GM19324 (cell line): ENCODE measurements at regions not wholly inside any gene's neighbourhood (a gene's known extent, or its start where the extent isn't known, plus 50 kb on each side); places are given as distances from the start of the nearest gene placed in this dataset.

Experiments used
- ATAC-seq: cut with Tn5 transposase; IDR thresholded peaks from one replicate; pipeline ENCODE4 v1.9.1; 2021; ENCODE audit warnings: mild to moderate bottlenecking, moderate library complexity; ENCODE audit not compliant: unreplicated experiment, low FRiP score

GRCh38 chr12:116654226-116654743, 83.6 kb downstream of the SPRING1 start:
- no peak for ATAC-seq

GRCh38 chr12:116651089-116651488, 86.8 kb downstream of the SPRING1 start:
- ATAC-seq = no peak

- ATAC-seq = no peak
These were observed 87.2 kb downstream of the SPRING1 start for GRCh38 chr12:116650585-116651087.

DNA sequence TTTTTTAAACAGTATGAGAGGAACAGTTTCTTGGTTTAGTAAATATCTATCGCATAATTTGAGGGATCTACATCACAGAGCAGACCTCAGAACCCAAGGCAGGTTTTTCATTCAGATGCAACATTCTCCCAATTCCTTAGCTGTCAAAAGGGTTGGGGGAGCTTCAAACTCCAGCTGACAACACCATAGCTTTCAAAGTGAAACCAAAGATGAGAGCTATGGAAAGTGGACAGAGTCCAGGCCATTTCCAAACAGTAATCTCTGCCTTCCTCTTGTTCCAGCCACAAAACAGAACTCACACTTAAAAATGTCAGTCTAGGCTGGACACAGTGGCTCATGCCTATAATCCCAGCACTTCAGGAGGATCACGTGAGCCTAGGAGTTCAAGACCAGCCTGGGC, 87.8 kb downstream of the SPRING1 start:
- no peak for ATAC-seq

- ATAC-seq = no peak
These were observed 88.6 kb downstream of the MAP1LC3B2 start for GRCh38 chr12:116647813-116648212.

GRCh38 chr12:116646901-116647300, 87.7 kb downstream of the MAP1LC3B2 start:
- no peak for ATAC-seq

- no peak for ATAC-seq
These were observed 85.6 kb downstream of the MAP1LC3B2 start for GRCh38 chr12:116644806-116645205.

DNA sequence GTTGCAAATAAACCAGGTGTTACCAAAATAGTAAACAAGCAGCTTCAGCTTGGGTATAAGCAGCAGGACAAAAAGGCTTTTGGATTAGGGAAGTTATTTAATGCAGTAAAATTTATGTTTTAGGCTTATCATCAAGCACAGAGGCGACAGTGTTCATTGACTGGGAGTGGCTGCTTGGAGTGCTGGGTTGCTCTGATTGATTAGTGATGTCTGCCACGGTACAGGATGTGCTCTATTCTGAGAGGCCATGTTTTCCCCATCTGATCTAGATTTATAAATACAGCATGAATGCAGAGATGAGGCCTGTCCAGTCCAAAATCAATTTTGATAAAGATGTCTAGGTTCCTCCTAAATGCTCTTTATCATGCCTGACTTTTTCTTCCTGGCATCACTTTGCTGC, 83.5 kb downstream of the MAP1LC3B2 start:
- ATAC-seq = no peak

- no peak for ATAC-seq
These were observed 82.9 kb downstream of the MAP1LC3B2 start for GRCh38 chr12:116642106-116642505.

GRCh38 chr12:116640281-116640680, 81.1 kb downstream of the MAP1LC3B2 start:
- ATAC-seq = no peak

DNA sequence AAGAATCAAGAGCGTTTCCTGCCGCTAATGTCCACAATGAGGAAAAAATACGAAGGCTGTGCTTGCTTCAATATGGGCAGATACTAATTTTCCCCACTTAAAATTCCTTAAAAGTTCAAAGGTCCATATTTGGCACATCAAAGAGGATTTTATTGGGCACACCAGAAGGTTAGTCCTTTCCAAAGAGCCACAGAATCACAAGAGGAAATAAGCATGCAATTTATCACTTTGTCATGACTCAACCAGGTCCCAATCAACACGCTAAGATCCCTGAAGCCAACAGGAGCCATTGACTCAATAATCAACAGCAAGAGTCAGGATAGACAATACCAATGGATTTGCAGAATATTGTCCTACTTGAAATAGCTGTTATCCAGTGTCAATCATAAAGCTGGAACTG, 80.6 kb downstream of the MAP1LC3B2 start:
- ATAC-seq = no peak

DNA sequence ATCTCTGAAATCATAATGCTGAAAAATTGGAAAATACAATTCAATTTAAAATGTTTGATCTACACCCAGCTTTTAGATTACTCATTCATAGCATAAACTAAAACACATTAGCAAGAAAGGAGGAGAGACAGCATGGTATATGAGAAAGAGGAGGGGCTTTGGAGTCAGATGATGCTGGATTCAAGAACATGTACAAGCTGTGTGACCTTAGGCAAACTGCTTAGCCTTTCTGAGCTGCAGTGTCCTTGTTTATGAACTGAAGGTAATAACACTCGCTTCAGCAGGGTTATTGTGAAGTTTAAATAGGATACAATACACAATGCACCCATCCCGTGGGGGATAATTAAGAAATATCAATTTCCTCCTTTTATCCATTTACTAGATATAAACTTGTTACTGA, 79.2 kb downstream of the MAP1LC3B2 start:
- no peak for ATAC-seq

- no peak for ATAC-seq
These were observed 78.5 kb downstream of the MAP1LC3B2 start for GRCh38 chr12:116637589-116638150.

GRCh38 chr12:116636608-116637519, 77.7 kb downstream of the MAP1LC3B2 start:
- no peak for ATAC-seq

DNA sequence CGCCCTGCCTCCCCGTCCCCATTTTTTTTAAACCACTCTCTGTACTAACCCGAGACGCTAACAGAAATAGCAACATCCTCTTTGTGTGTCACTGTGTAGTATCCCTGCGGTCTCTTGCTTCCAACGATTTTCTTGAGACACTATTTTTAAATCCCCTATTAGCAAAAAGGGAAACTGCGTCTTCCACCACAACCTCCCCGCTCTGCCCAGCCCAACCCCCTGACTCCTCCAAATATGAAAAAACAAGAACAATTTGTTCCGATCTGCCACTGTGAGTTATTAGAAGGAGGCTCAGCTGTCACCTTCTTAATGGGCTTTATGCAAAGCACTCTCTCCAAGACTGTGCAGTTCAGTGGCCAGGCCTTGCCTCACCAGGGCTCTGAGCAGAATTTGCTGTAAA, 76.3 kb downstream of the MAP1LC3B2 start:
- ATAC-seq = no peak

GRCh38 chr12:116633476-116633875, 74.3 kb downstream of the MAP1LC3B2 start:
- ATAC-seq = no peak

- ATAC-seq = no peak
These were observed 72.4 kb downstream of the MAP1LC3B2 start for GRCh38 chr12:116631619-116632018.

DNA sequence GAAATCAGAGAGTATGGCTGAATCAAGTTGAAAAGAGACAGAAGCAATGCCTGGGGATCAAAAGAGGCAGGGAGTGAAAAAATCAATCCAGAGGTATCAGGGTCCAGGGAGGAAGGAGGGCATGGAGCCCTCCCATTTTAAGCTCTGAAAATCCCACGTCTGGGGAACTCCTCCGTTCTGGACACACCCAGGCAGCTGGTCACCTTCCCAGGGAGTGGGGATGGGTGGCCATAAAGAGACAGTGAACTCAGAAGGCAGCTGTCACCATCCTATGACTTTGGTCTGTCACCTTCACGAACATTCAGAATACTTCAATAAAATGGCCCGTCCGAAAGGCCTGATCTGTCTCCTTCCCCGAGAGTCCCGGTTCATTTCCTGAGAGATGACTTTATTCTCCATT, 71.6 kb downstream of the MAP1LC3B2 start:
- ATAC-seq = no peak

GRCh38 chr12:116629480-116629879, 70.3 kb downstream of the MAP1LC3B2 start:
- no peak for ATAC-seq

DNA sequence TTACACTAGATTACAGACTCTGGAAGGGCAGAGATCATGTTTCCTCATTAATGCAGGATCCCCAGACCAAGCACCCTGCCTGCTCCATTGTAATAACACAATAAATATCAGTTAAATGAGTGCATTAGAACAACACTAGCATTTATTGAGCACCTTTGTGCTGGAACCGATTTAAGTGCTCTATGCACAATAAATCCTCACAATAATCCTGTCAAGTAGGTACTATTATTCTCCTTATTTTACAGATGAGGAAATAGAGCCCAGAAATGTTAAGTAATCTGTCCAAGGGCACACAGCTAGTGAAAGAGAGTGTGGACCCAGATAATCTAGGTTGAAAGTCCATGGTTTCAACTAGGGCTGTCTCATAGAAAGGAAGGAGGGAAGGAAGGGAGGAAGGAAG, 69.8 kb downstream of the MAP1LC3B2 start:
- ATAC-seq = no peak

DNA sequence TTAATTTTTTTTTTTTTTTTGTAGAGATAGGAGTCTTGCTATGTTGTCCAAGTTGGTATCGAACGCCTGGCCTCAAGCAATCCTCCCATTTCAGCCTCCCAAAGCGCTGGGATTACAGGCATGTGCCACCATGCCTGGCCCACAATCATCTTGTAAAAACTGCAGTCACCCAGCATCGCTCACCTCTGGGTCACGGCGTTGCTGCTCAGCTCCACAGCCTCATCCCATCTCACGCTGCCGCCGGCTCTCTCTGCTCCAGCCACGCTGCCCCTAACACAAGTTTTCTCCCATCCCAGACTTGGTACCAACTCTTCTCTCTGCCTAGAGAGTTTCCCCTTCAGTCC, 69.2 kb downstream of the MAP1LC3B2 start:
- ATAC-seq = no peak
